ENCODE measurements at regions not wholly inside any gene's neighbourhood (a gene's known extent, or its start where the extent isn't known, plus 50 kb on each side); places are given as distances from the start of the nearest gene placed in this dataset.

GRCh38 chr2:117190856-117191559 is 623.5 kb upstream of the DDX18 start:
- no peak for DNase-seq (ENCODE audit: low read depth in 2 of 2)
- H3K4me3 ChIP-seq (replicated peaks in 1 of 2; ENCODE audit: low read depth in 2 of 2, low read length in 2 of 2) = no peak overlapping the region
- no peak for TF ChIP-seq CTCF (IDR thresholded peaks at IDR 0.05; ENCODE audit: low read depth, low read length)

GRCh38 chr2:117195381-117195780 is 619.1 kb upstream of the DDX18 start:
- TF ChIP-seq CTCF (IDR thresholded peaks at IDR 0.05; ENCODE audit: low read depth, low read length) = no peak
- DNase-seq (ENCODE audit: low read depth in 2 of 2) = no peak
- H3K4me3 ChIP-seq (replicated peaks in 1 of 2; ENCODE audit: low read depth in 2 of 2, low read length in 2 of 2) = no peak overlapping the region

- DNase-seq (ENCODE audit: low read depth in 2 of 2) = no peak
- no peak for TF ChIP-seq CTCF (IDR thresholded peaks at IDR 0.05; ENCODE audit: low read depth, low read length)
- H3K4me3 ChIP-seq (replicated peaks in 1 of 2; ENCODE audit: low read depth in 2 of 2, low read length in 2 of 2) = no peak overlapping the region
These were observed 615.0 kb upstream of the DDX18 start for GRCh38 chr2:117199511-117199910.

- H3K4me3 ChIP-seq (replicated peaks in 1 of 2; ENCODE audit: low read depth in 2 of 2, low read length in 2 of 2) = no peak overlapping the region
- no peak for TF ChIP-seq CTCF (IDR thresholded peaks at IDR 0.05; ENCODE audit: low read depth, low read length)
- no peak for DNase-seq (ENCODE audit: low read depth in 2 of 2)
These were observed 601.9 kb upstream of the DDX18 start for GRCh38 chr2:117212562-117212961.

GRCh38 chr2:117217145-117217544 is 597.3 kb upstream of the DDX18 start:
- no peak for TF ChIP-seq CTCF (IDR thresholded peaks at IDR 0.05; ENCODE audit: low read depth, low read length)
- no peak overlapping the region for H3K4me3 ChIP-seq (replicated peaks in 1 of 2; ENCODE audit: low read depth in 2 of 2, low read length in 2 of 2)
- no peak for DNase-seq (ENCODE audit: low read depth in 2 of 2)

- no peak overlapping the region for H3K4me3 ChIP-seq (replicated peaks in 1 of 2; ENCODE audit: low read depth in 2 of 2, low read length in 2 of 2)
- TF ChIP-seq CTCF (IDR thresholded peaks at IDR 0.05; ENCODE audit: low read depth, low read length) = no peak
- DNase-seq (ENCODE audit: low read depth in 2 of 2) = no peak
These were observed 591.7 kb upstream of the DDX18 start for GRCh38 chr2:117222809-117223208.

- DNase-seq (ENCODE audit: low read depth in 2 of 2) = no peak
These were observed 582.2 kb upstream of the DDX18 start for GRCh38 chr2:117232305-117232704.

More at GRCh38 chr2:117232305-117232704, 582.2 kb upstream of the DDX18 start:
- H3K4me3 ChIP-seq (replicated peaks in 1 of 2; ENCODE audit: low read depth in 2 of 2, low read length in 2 of 2) = no peak overlapping the region
- no peak for TF ChIP-seq CTCF (IDR thresholded peaks at IDR 0.05; ENCODE audit: low read depth, low read length)

Measured in cardiac fibroblast (primary cell).